Stimulated activated CD4-positive, alpha-beta T cell treated with anti-CD3 and anti-CD28 coated beads, TNF-alpha, amount 100 ng/mL, for 1 hour (primary cell): ENCODE measurements at regions not wholly inside any gene's neighbourhood (a gene's known extent, or its start where the extent isn't known, plus 50 kb on each side); places are given as distances from the start of the nearest gene placed in this dataset.

Experiments used
- DNase-seq, 3 donors: peaks; one replicate each; pipeline ENCODE4 v3.0.0-alpha.2; 2020; ENCODE audit warnings: low read depth in 3 of 3, low spot score in 1 of 3

DNA sequence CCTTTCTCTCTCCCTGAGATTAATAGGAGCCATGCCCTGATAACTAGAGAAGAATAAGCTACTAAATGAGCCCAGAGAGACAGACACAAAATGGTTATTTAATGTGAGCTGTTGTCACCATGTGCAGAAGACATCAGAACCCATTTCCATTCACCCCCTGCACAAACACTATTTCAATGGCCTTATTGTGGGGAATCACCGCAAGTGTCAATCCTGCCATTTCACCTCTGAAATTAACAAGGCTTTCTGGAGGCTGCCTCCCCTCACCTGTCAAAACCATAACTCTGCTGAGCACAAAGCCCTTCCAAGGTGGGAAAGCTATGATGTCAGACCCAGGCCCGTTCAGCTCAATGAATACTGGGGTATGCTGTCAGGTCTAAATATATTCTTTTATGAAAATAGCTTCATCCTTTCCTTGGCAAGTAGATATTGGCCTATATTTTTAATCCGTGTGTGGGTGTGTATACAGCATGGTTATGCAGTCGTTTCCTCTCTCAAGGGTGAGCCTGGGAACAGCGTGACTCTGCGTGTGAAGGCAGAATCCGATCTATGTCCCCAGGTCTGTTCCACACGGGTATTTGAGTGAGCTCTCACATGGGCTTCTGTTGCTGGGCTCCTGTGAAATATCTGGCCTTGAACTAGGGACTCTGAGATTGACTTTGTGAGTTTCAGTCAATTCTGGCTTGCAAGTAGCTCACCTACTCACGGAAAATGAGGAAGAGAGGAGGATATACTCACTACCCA is 266.3 kb downstream of the FBXW7 start:
- DNase-seq, result no peak

DNA sequence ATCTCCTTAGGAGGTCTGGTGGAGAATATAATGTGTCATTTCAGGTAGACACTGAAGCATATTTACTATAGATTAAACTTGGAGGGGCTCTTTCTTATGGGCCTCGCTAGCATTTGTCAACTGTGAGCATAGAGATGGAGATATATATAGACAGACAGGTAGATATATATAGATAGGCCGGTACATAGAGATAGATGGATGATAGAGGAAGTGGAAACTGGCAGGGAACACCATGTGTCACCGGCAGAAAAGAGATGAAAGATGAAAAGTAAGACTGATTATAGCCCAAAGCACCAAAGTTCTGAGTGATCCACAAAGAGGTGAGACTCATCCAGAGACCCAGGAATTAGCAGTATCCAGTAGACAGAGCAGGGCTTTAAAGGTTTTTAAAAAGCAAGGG is 268.1 kb downstream of the FBXW7 start:
- DNase-seq, result no peak

DNA sequence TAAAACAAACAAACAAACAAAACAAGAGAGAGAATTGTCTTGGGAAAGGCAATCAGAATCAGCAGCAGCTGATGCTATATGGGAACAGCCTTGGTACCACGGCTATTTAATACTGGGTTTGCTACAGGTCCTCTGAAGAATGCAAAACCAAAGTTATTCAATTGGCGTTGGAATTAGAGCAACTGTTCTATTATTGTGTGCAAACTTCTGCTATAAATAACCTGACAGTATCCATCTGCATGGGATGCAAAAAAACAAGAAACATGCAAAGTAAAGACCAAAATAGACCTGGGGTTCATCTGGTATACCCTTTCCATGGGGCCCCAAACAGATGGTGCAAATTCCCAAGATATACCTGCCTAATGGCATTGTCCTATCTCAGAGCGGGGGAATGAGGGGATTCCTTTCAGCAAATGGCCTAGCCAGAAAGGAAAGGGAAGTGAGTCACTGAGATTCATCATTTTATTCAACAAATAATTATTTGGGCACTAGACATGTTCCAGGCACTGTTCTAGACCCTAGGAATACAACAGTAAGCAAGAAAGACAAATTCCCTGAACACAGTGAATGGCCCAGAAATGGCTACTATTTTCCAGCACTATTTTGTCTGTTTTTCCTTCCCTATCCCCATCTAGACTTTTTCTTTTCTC is 268.9 kb downstream of the FBXW7 start:
- no peak for DNase-seq

DNA sequence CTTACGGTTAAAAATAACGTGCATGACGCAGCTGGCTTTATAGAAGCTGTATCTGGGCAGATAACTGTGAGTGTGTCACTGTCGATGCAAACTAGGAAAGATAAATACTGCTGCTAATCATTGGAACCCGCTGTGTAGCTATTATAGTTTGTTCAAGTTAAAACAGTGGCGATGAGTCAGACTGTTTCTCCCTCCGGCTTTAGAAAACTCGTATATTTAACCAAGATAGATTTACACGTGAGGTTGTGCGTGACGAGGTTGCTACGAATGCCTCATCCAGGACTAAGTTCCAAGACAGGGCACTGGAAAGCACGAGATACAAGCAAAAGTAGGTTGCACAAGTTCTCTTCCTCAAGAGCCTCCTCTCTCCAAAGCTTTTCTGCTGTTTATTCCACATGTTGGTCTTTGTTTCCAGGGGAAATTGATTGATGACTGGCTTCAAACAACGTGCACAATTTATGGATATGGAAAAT is 270.7 kb downstream of the FBXW7 start:
- DNase-seq, result no peak

DNA sequence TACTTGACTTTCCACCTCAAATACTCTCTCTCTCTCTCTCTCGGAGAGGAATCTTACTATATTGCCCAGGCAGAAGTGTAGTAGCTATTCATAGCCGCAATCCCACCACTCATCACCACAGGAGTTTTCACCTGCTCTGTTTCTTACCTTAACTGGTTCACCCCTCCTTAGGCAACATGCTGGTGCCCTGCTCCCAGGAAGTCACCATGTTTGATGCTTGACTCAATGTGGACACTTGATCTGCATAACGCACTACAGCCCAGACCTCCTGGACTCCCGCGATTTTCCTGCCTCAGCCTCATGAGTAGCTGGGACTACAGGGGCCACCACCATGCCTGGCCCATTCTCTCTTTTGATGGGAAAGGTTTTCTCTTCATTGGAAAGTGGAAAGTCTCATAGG is 271.8 kb downstream of the FBXW7 start:
- DNase-seq, result no peak

DNA sequence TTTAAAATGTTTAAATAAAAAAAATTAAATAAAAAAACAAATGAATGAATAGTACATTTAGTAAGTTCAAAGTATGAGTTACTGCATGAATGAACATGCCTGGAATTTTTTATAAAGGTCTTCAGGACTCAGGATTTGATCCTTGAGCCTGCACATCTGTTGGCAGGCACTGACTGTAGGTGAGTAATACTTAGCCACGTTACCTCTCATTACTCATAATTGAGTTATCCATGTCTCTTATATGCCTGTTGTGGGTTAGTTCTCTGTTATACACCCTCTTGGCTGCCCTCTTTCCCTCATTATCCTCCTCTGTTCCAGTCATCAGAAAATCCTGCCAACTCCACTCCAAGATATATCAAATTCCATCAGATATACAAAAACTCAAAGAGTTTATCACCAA is 276.0 kb downstream of the FBXW7 start:
- no peak for DNase-seq

GRCh38 chr4:152258804-152259708 is 276.8 kb downstream of the FBXW7 start:
- no peak for DNase-seq

DNA sequence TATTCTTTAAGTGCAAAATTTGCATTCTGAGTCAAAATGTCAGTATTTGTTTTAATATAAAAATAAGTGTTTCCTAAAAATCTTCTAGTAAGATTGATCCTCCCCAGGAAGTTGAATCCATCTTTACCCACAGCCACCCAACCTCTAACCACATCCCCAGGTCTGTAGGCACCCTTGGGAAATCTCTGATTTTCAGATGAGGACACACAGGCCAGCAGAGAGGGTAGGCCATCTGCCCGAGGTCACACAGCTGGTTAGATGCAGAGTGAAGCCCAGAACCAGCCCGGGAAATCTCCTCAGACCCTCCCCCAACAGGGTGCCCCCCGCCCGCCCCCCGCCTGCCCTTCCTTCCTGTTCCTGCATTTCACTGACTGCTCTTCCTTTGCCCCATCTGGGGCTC is 277.5 kb downstream of the FBXW7 start:
- DNase-seq, result no peak

GRCh38 chr4:152257601-152258066 is 278.3 kb downstream of the FBXW7 start:
- no peak for DNase-seq

GRCh38 chr4:152256996-152257395 is 278.9 kb downstream of the FBXW7 start:
- no peak for DNase-seq

DNA sequence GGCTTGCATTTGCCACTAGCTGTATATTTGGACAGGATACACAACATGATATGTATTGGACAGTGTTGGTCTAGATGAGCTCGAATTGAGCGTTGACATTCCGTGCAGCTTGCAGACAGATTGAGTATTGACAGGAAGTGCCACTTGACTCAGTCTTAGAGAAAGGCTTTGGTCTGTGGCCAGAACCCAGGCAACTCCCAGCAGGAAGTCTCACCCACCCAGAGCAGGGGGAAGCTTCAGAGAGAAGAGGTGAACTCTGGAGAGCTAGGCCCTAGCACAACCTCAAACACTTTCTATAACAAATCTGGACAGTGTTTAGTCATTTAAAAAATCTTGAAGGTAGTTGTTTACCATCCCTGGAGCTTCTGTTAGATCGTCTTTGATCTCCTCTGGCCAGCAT is 280.5 kb downstream of the FBXW7 start:
- peak in 2 of 3 donors; percentile 34 to 54 for DNase-seq

DNA sequence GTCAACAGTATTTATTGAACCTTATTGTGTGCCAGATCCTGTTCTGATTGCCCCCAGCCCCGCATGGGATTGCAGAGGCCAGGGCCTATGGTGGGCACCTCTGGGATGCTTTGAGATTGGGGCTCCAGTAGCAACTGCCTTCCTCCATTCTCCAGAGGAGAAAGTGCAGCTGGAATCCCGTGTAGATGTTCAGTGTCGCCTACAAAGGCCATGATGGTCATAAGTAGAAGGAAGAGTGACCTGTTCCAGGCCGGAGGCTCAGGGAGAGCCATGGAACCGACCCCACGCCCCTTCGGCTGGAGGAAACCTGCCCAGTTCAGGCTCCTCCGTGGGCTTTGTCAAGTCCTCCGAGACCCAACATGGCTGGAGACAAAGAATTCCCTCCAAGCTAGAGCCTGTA is 287.5 kb downstream of the FBXW7 start:
- no peak for DNase-seq

DNA sequence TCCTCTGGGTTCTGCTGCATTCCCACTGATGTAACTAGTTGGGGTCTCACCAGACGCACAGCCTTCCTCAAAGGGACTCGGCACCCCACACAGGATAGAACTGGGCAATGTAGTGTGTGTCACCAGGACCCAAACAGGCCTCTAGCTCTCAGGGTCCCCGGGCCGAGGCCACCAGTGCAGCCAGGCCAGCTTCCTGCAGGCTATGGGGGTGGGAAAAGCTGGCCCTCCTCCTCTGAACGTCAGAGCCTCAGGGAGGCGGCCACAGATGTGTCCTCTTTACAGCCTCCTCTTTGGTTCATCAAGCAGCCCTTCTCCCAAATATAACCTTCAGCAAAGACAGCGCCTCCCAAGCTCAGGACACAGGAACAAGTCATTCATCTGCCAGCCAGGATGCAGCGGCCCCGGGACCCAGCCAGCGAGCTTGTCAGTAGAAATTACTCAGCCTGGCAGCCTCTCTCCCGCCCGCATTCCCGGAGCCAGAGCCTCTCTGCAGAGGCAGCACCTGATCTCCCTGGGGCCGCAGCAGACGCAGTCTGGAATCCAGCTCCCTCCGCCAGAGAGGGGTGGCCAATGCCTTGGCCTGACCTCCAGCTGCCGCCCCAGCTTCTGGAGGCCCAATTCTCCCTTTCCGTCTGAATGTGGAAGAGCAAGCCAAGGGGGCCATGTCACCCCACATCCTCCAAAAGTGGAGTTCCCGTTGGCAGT is 288.5 kb downstream of the FBXW7 start:
- no peak for DNase-seq

GRCh38 chr4:152246659-152247058 is 289.2 kb downstream of the FBXW7 start:
- no peak for DNase-seq

DNA sequence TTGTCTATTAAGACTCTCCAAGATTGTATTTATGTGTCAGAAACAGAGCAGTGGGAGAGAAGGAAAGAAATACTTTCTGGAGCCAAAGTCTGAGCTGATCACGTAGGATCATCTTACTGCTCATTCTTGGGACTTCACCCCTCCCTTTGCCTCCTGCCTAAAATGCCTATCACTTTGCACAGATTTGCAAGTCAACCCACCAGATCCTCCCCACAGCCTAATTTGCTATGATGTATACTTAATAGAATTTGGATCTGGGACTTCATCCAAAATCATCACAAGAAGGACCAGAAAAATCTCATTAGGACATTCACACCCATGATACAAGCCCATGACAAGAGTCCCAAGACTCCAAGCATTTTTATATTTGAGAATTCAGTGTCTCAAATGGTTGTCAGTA is 290.2 kb downstream of the FBXW7 start:
- DNase-seq, result no peak

DNA sequence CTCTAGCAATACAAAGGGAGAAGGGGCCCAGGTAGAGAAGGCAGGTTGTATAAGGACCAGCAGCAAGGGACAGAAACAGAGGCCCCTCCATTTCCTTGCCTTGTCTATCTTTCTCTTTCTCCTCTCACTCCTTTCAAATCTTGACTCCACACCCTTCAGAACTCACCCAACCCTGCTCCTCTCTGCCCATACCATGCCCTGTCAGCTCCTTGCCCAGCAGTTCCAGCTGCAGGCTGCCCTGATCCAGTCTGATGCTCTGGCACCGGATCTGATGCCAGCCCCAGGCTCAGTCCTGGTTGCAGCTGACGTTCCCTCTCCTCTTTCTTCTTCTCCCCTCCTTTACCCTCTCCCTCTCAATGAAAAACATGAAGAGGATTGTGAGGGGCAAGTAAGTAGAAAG is 291.2 kb downstream of the FBXW7 start:
- DNase-seq, result no peak

- no peak for DNase-seq
These were observed 291.8 kb downstream of the FBXW7 start for GRCh38 chr4:152243896-152244595.

DNA sequence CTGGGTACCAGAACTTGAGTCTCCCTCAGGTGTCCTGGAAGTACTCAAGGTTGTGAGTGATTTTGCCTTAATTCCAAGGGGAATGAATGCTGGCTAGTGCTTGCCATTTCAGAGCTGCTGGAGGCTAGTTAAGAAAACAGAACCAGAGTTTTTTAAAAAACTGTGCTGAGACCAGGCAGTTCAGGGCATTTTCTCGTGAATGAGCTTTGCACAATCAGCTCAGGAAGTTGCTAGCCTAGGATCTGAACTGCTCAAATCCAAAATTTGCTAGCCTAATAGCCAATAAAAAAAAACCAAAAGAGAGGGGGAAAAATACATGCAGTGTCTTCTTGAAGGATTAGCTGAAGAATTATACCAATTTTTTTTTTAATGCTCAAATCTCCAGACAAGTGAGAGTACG is 292.7 kb downstream of the FBXW7 start:
- DNase-seq, result no peak

DNA sequence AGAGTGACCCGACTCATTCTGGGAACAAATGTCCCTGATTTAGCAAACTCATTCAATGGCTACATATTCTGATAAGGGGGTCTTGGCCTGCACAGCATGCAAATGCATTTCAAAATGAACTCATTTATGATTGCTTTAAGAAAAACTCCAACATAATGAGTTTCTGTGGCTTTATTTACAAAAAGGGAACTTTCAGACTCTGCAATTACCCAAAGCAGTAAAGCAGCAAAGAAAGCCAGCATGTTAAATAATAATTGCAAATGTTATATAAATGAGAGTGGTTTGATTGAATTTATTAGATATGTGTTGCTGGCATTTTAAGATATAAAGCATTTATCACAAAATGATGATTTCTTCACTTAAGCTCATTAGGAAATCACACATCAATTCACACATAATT is 295.7 kb downstream of the FBXW7 start:
- DNase-seq, result no peak

DNA sequence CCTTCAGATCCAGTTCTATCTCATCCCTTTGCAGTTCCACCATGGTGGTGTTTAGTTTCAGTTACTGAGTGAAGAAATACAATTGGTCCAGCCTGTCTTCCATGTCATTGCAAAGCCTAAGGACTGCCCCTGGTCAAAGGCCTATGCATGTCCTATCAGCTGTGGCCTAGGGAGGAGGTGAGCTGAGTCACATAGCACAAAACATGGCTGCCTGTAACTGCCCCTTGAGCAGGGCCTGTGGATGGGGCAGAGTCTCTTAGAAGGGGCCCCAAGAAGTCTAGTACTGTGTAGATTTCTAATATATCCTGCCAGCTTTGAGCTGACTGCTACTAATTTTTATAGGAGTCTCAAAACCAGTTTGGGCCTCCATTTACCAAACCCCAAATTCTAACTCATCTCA is 296.7 kb downstream of the FBXW7 start:
- DNase-seq, result no peak
